ENCODE measurements at regions not wholly inside any gene's neighbourhood (a gene's known extent, or its start where the extent isn't known, plus 50 kb on each side); places are given as distances from the start of the nearest gene placed in this dataset.

GRCh38 chr11:92349486-92350156, 125.0 kb downstream of the FAT3 start:
- DNase-seq (ENCODE audit: low spot score in 2 of 2) = no peak
- intact Hi-C loops (cut with DNase I) = no loop called here
- no peaks in the 10 kb centered on the region for H3K36me3 ChIP-seq
- H3K27ac ChIP-seq = no peak overlapping the region
- H3K9me3 ChIP-seq = no peaks in the 10 kb centered on the region
- H3K4me3 ChIP-seq = no peak overlapping the region
- H3K27me3 ChIP-seq = no peaks in the 10 kb centered on the region
- no peak for TF ChIP-seq CTCF (IDR thresholded peaks at IDR 0.05)
- H3K4me1 ChIP-seq = no peaks in the 10 kb centered on the region

DNA sequence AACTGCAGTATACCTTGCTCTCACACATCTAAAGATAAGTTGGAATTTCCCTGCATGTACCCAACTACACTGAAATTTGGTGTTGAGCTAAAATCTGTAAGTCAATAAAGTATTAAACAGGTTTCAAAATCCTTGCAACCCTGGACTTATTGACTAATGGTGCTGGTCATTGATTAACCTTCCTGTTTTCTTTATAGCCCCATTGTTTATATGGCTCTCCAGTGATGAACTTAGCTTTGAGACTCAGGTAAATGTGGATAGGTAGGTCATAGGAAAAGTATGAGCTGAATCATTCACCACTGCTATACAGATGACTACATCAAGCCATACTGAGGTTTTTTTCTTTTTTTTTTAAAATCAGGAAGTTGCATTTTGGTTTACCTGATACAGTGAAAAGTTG, 132.7 kb downstream of the FAT3 start:
- Histone ChIP-seq H3K36me3 (no peaks in the 10 kb centered on the region), H3K4me3 (no peak overlapping the region), H3K4me1 (no peaks in the 10 kb centered on the region), H3K9me3 (no peaks in the 10 kb centered on the region), H3K27ac (no peak overlapping the region), H3K27me3 (no peaks in the 10 kb centered on the region)
- TF ChIP-seq CTCF (IDR thresholded peaks at IDR 0.05) = no peak
- DNase-seq (ENCODE audit: low spot score in 2 of 2) = no peak
- intact Hi-C loops (cut with DNase I) = no loop called here

DNA sequence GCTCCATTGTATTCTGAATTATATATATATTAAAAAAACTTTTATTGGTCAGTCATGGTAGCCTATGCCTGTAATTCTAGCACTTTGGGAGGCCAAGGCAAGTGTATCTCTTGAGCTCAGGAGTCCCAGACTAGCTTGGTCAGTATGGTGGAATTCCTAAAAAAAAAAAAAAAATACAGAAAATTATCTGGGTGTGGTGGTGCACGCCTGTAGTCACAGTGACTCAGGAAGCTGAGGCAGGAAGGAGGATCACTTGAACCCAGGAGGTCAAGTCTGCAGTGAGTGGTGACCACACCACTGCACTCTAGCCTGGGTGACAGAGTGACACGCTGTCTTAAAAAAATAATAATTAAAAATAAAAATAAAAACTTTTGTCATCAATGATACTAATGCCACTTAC, 133.2 kb downstream of the FAT3 start:
- no peaks in the 10 kb centered on the region for H3K4me1 ChIP-seq
- intact Hi-C loops (cut with DNase I) = no loop called here
- H3K9me3 ChIP-seq = no peaks in the 10 kb centered on the region
- H3K27me3 ChIP-seq = no peaks in the 10 kb centered on the region
- no peak for TF ChIP-seq CTCF (IDR thresholded peaks at IDR 0.05)
- DNase-seq (ENCODE audit: low spot score in 2 of 2) = no peak
- no peaks in the 10 kb centered on the region for H3K36me3 ChIP-seq
- H3K4me3 ChIP-seq = no peak overlapping the region
- no peak overlapping the region for H3K27ac ChIP-seq

DNA sequence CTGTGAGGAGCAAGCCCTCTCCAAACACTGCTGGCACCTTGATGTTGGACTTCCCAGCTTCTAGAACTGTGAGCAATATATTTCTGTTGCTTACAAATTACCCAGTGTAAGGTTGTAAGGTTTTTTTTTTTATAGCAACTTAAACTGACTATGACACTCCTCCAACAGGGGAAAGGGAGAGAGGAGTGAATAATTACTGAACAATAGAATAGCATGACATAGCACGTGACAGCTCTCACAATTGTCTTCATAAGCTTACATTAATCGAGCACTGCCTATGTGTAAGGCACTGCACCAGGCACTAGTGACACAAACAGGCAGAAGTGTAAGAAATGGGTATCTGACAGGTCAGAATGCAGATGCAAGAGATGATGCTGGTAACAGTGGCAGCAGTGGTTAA, 136.9 kb downstream of the FAT3 start:
- Histone ChIP-seq H3K27me3 (no peaks in the 10 kb centered on the region), H3K4me3 (no peak overlapping the region), H3K4me1 (no peaks in the 10 kb centered on the region), H3K27ac (no peak overlapping the region), H3K36me3 (no peaks in the 10 kb centered on the region), H3K9me3 (no peaks in the 10 kb centered on the region)
- intact Hi-C loops (cut with DNase I) = no loop called here
- TF ChIP-seq CTCF (IDR thresholded peaks at IDR 0.05) = no peak
- no peak for DNase-seq (ENCODE audit: low spot score in 2 of 2)

- H3K4me3 ChIP-seq = no peak overlapping the region
- intact Hi-C loops (cut with DNase I) = no loop called here
- no peak for DNase-seq (ENCODE audit: low spot score in 2 of 2)
- H3K27me3 ChIP-seq = no peaks in the 10 kb centered on the region
- no peaks in the 10 kb centered on the region for H3K9me3 ChIP-seq
- H3K4me1 ChIP-seq = no peaks in the 10 kb centered on the region
- no peak for TF ChIP-seq CTCF (IDR thresholded peaks at IDR 0.05)
- H3K27ac ChIP-seq = no peak overlapping the region
- H3K36me3 ChIP-seq = no peaks in the 10 kb centered on the region
These were observed 138.4 kb downstream of the FAT3 start for GRCh38 chr11:92362989-92363388.

DNA sequence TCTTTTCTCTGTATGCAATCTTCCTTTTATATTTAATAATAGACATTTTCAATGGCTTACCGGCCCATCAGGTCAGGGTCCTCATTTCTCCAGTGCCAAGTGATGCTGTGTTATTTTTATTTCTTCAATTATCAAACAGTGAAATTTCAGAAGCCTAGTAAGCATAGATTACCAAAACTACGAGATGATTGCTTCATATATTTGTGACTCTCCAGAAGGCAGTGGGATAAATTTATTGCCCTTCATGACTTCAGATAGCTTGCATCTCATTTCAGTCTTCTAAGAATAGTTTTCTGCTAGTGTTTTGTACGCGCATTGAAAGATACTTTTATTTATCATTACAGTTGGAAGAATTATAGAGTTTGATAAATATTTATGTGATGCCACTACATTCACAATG, 139.6 kb downstream of the FAT3 start:
- DNase-seq (ENCODE audit: low spot score in 2 of 2) = no peak
- no peaks in the 10 kb centered on the region for H3K36me3 ChIP-seq
- TF ChIP-seq CTCF (IDR thresholded peaks at IDR 0.05) = no peak
- no peaks in the 10 kb centered on the region for H3K9me3 ChIP-seq
- H3K4me3 ChIP-seq = no peak overlapping the region
- no peaks in the 10 kb centered on the region for H3K4me1 ChIP-seq
- no peaks in the 10 kb centered on the region for H3K27me3 ChIP-seq
- H3K27ac ChIP-seq = no peak overlapping the region
- intact Hi-C loops (cut with DNase I) = no loop called here

Data from ascending aorta (tissue), 2 donors.